Bronchial epithelial cell (primary cell): ENCODE measurements at regions not wholly inside any gene's neighbourhood (a gene's known extent, or its start where the extent isn't known, plus 50 kb on each side); places are given as distances from the start of the nearest gene placed in this dataset.

Source experiments
- DNase-seq: peaks from one replicate; pipeline ENCODE4 v3.0.0-alpha.2; 2010; ENCODE audit warnings: low read depth
- FAIRE-seq: peaks from 2 replicates; lab custom pipeline; 2011; peaks lifted over from hg19 to GRCh38; lab: Jason Lieb, UNC
- H3K27me3 ChIP-seq: 2 replicates; pipeline ENCODE4 v1.5.1; 2011; ENCODE audit warnings: low read length; ENCODE audit not compliant: control insufficient read depth, insufficient read depth
- H3K36me3 ChIP-seq: 2 replicates; pipeline ENCODE4 v1.5.1; 2011; ENCODE audit warnings: low read length; ENCODE audit not compliant: control insufficient read depth, insufficient read depth
- H3K4me3 ChIP-seq: 2 replicates; pipeline ENCODE4 v1.5.1; 2011; ENCODE audit warnings: mild to moderate bottlenecking, low read depth, low read length, control low read depth
- CTCF ChIP-seq: IDR thresholded peaks from 2 replicates; pipeline ENCODE4 v1.5.1; 2011; ENCODE audit warnings: mild to moderate bottlenecking, moderate library complexity, low read length, control low read depth, inconsistent platforms; ENCODE audit not compliant: insufficient read depth, severe bottlenecking

GRCh38 chr6:113693851-113694250, 163.3 kb upstream of the MARCKS start:
- FAIRE-seq (no peak), DNase-seq (peak; percentile 78)
- Histone ChIP-seq H3K27me3 (no peaks in the 10 kb centered on the region), H3K4me3 (no peak overlapping the region), H3K36me3 (no peaks in the 10 kb centered on the region)
- no peak for TF ChIP-seq CTCF

GRCh38 chr6:113694278-113695077, 162.7 kb upstream of the MARCKS start:
- H3K36me3 ChIP-seq, result no peaks in the 10 kb centered on the region
- DNase-seq (peak; percentile 82), FAIRE-seq (no peak)
- no peak for TF ChIP-seq CTCF
- no peaks in the 10 kb centered on the region for H3K27me3 ChIP-seq
- no peak overlapping the region for H3K4me3 ChIP-seq

GRCh38 chr6:113695516-113695915, 161.6 kb upstream of the MARCKS start:
- no peaks in the 10 kb centered on the region for H3K27me3 ChIP-seq
- H3K4me3 ChIP-seq, result no peak overlapping the region
- TF ChIP-seq CTCF, result no peak
- no peaks in the 10 kb centered on the region for H3K36me3 ChIP-seq
- no peak for FAIRE-seq
- DNase-seq, result no peak

- DNase-seq, result peak; percentile 28
- Histone ChIP-seq H3K27me3 (no peaks in the 10 kb centered on the region), H3K4me3 (no peak overlapping the region), H3K36me3 (no peaks in the 10 kb centered on the region)
- TF ChIP-seq CTCF, result no peak
- no peak for FAIRE-seq
Measured at GRCh38 chr6:113696960-113697359, 160.2 kb upstream of the MARCKS start.

GRCh38 chr6:113697632-113698410, 159.3 kb upstream of the MARCKS start:
- FAIRE-seq (no peak), DNase-seq (peak; percentile 92)
- no peak for TF ChIP-seq CTCF

More at GRCh38 chr6:113697632-113698410, 159.3 kb upstream of the MARCKS start:
- Histone ChIP-seq H3K27me3 (no peaks in the 10 kb centered on the region), H3K36me3 (no peaks in the 10 kb centered on the region), H3K4me3 (no peak overlapping the region)
